ENCODE measurements at regions not wholly inside any gene's neighbourhood (a gene's known extent, or its start where the extent isn't known, plus 50 kb on each side); places are given as distances from the start of the nearest gene placed in this dataset.

DNA sequence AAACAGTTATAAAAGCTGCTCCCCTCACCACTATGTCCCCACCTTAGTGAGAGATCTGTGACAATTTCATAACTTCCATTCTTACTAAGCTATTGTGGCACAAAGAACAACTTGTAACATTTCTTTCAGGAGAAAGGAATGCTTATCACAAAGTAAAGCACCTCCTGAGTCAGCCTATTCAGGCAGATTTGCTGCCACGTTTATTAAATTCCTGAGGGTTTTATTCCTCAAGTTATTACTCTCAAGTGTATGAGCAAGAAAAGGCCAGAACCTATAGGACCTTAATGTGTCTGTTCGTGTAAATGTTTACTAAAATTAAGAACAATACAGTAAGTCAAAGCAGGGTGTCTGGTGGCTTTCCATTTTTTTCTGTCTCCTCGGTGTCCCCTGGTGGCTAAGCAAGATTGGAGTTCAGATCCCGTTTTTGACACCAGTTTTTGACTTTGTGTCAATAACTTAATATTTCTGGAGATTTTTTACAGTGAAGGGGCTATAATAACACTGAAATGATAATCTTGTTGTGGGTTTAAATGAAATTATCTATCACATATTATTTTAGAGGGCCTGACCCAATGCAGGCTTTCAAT, 1539.6 kb downstream of the BRINP3 start:
- TF ChIP-seq ZBTB33 (IDR thresholded peaks at IDR 0.05) (no peak), TAF1 (conservative IDR thresholded peaks at IDR 0.05) (no peak), EGR1 (IDR thresholded peaks at IDR 0.05; ENCODE audit: low read depth in 2 of 2) (no peak), FOXA2 (IDR thresholded peaks at IDR 0.05) (no peak), MAX (IDR thresholded peaks at IDR 0.05) (no peak), JUND (IDR thresholded peaks at IDR 0.05) (no peak), GABPA (IDR thresholded peaks at IDR 0.05 in 1 of 2, conservative IDR thresholded peaks at IDR 0.05 in 1 of 2) (no peak), FOXA1 (IDR thresholded peaks at IDR 0.05) (no peak)
- H3K9me3 ChIP-seq (ENCODE audit: control insufficient read depth in 4 of 4, low read length in 3 of 4) = no peaks in the 10 kb centered on the region
- H3K36me3 ChIP-seq (ENCODE audit: control insufficient read depth in 4 of 4, insufficient read depth in 3 of 4, low read depth in 1 of 4, low read length in 3 of 4) = no peaks in the 10 kb centered on the region
- no peaks in the 10 kb centered on the region for H3K4me1 ChIP-seq (ENCODE audit: control insufficient read depth in 4 of 4, insufficient read depth in 4 of 4, low read length in 3 of 4)
- H3K27ac ChIP-seq (ENCODE audit: low read depth in 1 of 2, low read length in 2 of 2) = no peak overlapping the region
- no peak overlapping the region for H3K9ac ChIP-seq (ENCODE audit: low read depth in 1 of 2, low read length in 2 of 2)
- no peaks in the 10 kb centered on the region for H3K27me3 ChIP-seq (ENCODE audit: control insufficient read depth in 4 of 4, insufficient read depth in 4 of 4, low read length in 3 of 4)
- H3K4me3 ChIP-seq (ENCODE audit: low read depth in 1 of 3, low read length in 3 of 3) = no peak overlapping the region
- DNase-seq (ENCODE audit: low spot score) = no peak
- WGBS = 27% methylated on average over 4 of the region's 4 CpGs

DNA sequence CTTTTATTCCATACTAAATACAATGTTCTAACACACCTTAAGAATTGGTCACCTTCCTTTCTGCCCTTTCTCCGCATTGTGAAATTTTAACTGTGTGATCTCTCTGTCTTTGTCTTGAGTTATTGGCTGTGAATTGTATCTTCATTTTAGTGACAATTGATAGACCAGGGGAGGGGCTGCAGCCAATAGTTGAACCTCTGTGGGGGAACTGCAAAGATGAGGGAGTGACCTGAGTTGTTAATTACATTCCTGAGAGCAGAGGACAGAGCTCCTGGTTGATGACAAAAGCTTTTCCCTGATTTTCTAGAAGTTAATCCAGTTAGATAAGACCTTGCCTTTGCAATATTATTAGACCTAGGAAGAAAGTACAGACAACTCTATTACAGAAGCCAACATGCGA, 1535.7 kb downstream of the BRINP3 start:
- WGBS = 67% methylated on average over 2 of the region's 2 CpGs
- Histone ChIP-seq H3K27me3 (ENCODE audit: control insufficient read depth in 4 of 4, insufficient read depth in 4 of 4, low read length in 3 of 4) (no peaks in the 10 kb centered on the region), H3K9ac (ENCODE audit: low read depth in 1 of 2, low read length in 2 of 2) (no peak overlapping the region), H3K4me1 (ENCODE audit: control insufficient read depth in 4 of 4, insufficient read depth in 4 of 4, low read length in 3 of 4) (no peaks in the 10 kb centered on the region), H3K4me3 (ENCODE audit: low read depth in 1 of 3, low read length in 3 of 3) (no peak overlapping the region), H3K9me3 (ENCODE audit: control insufficient read depth in 4 of 4, low read length in 3 of 4) (no peaks in the 10 kb centered on the region), H3K27ac (ENCODE audit: low read depth in 1 of 2, low read length in 2 of 2) (no peak overlapping the region), H3K36me3 (ENCODE audit: control insufficient read depth in 4 of 4, insufficient read depth in 3 of 4, low read depth in 1 of 4, low read length in 3 of 4) (no peaks in the 10 kb centered on the region)
- no peak for DNase-seq (ENCODE audit: low spot score)
- TF ChIP-seq FOXA2 (IDR thresholded peaks at IDR 0.05) = no peak
- TF ChIP-seq MAX (IDR thresholded peaks at IDR 0.05) = no peak
- TF ChIP-seq GABPA (IDR thresholded peaks at IDR 0.05 in 1 of 2, conservative IDR thresholded peaks at IDR 0.05 in 1 of 2) = no peak
- TF ChIP-seq, protein P1, sequence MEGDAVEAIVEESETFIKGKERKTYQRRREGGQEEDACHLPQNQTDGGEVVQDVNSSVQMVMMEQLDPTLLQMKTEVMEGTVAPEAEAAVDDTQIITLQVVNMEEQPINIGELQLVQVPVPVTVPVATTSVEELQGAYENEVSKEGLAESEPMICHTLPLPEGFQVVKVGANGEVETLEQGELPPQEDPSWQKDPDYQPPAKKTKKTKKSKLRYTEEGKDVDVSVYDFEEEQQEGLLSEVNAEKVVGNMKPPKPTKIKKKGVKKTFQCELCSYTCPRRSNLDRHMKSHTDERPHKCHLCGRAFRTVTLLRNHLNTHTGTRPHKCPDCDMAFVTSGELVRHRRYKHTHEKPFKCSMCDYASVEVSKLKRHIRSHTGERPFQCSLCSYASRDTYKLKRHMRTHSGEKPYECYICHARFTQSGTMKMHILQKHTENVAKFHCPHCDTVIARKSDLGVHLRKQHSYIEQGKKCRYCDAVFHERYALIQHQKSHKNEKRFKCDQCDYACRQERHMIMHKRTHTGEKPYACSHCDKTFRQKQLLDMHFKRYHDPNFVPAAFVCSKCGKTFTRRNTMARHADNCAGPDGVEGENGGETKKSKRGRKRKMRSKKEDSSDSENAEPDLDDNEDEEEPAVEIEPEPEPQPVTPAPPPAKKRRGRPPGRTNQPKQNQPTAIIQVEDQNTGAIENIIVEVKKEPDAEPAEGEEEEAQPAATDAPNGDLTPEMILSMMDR (IDR thresholded peaks at IDR 0.05; ENCODE audit: low read depth, low read length, missing input control) = no peak
- TF ChIP-seq ZBTB33 (IDR thresholded peaks at IDR 0.05) = no peak
- TF ChIP-seq TAF1 (conservative IDR thresholded peaks at IDR 0.05) = no peak

DNA sequence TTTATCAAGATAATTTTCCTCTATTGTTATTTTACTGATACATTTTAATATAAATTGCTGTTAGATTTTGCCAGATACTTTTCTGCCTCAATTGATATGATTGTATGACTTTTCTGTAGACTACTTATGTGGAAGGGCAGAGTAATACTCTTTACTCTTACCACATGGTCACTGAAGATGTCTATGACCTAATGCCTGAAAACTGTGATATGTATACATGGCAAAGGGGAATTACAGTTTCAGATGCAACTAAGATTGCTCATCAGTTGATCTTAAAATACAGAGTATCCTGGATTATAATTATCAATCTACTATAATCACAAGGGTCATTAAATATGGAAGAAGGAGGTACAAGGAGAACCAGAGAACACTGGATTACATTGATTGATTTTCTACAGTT, 1528.0 kb downstream of the BRINP3 start:
- H3K27ac ChIP-seq (ENCODE audit: low read depth in 1 of 2, low read length in 2 of 2) = no peak overlapping the region
- H3K9ac ChIP-seq (ENCODE audit: low read depth in 1 of 2, low read length in 2 of 2) = no peak overlapping the region
- no peak for DNase-seq (ENCODE audit: low spot score)
- TF ChIP-seq ZBTB33 (IDR thresholded peaks at IDR 0.05) (no peak), NR2F2 (IDR thresholded peaks at IDR 0.05) (no peak), HNF4G (IDR thresholded peaks at IDR 0.05) (no peak), RAD21 (IDR thresholded peaks at IDR 0.05) (no peak)
- no peaks in the 10 kb centered on the region for H3K36me3 ChIP-seq (ENCODE audit: control insufficient read depth in 4 of 4, insufficient read depth in 3 of 4, low read depth in 1 of 4, low read length in 3 of 4)
- H3K27me3 ChIP-seq (ENCODE audit: control insufficient read depth in 4 of 4, insufficient read depth in 4 of 4, low read length in 3 of 4) = peaks cover 0 to 2% (median 0%) of the 10 kb centered on the region in 4 donors
- no peaks in the 10 kb centered on the region for H3K4me1 ChIP-seq (ENCODE audit: control insufficient read depth in 4 of 4, insufficient read depth in 4 of 4, low read length in 3 of 4)
- H3K9me3 ChIP-seq (ENCODE audit: control insufficient read depth in 4 of 4, low read length in 3 of 4) = no peaks in the 10 kb centered on the region
- H3K4me3 ChIP-seq (ENCODE audit: low read depth in 1 of 3, low read length in 3 of 3) = no peak overlapping the region

All from liver (tissue), 8 donors.